ENCODE measurements at regions not wholly inside any gene's neighbourhood (a gene's known extent, or its start where the extent isn't known, plus 50 kb on each side); places are given as distances from the start of the nearest gene placed in this dataset.

DNA sequence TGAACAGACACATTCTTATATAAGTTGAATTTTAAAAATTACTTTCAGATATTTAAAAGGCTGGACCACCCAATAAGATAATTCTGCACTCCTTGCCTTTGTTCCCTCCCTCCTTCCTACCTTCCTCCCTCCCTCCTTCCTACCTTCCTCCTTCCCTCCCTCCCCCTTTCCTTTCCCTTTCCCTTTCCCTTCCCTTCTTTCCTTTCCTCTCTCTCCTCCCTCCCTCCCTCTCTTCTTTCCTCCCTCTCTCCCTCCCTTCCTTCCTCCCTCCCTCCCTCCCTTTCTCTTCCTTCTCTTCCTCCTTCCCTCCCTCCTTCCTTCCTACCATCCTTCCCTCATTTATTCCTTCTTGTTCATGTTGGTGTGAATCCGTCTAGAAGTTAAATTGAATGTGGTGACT lies 93.0 kb downstream of the ATP6V1G3 start:
- Mint-ChIP-seq H3K4me3 (ENCODE audit: unreplicated experiment) (no peak overlapping the region), H3K27ac (ENCODE audit: unreplicated experiment) (no peak overlapping the region), H3K27me3 (ENCODE audit: unreplicated experiment) (no peaks in the 10 kb centered on the region), H3K36me3 (ENCODE audit: unreplicated experiment) (no peaks in the 10 kb centered on the region), H3K9me3 (ENCODE audit: unreplicated experiment) (no peaks in the 10 kb centered on the region), H3K4me1 (ENCODE audit: low read depth, unreplicated experiment) (no peaks in the 10 kb centered on the region)
- TF ChIP-seq, protein P1, sequence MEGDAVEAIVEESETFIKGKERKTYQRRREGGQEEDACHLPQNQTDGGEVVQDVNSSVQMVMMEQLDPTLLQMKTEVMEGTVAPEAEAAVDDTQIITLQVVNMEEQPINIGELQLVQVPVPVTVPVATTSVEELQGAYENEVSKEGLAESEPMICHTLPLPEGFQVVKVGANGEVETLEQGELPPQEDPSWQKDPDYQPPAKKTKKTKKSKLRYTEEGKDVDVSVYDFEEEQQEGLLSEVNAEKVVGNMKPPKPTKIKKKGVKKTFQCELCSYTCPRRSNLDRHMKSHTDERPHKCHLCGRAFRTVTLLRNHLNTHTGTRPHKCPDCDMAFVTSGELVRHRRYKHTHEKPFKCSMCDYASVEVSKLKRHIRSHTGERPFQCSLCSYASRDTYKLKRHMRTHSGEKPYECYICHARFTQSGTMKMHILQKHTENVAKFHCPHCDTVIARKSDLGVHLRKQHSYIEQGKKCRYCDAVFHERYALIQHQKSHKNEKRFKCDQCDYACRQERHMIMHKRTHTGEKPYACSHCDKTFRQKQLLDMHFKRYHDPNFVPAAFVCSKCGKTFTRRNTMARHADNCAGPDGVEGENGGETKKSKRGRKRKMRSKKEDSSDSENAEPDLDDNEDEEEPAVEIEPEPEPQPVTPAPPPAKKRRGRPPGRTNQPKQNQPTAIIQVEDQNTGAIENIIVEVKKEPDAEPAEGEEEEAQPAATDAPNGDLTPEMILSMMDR (IDR thresholded peaks at IDR 0.05; ENCODE audit: partially characterized antibody, unreplicated experiment) = no peak
- no peak for DNase-seq

DNA sequence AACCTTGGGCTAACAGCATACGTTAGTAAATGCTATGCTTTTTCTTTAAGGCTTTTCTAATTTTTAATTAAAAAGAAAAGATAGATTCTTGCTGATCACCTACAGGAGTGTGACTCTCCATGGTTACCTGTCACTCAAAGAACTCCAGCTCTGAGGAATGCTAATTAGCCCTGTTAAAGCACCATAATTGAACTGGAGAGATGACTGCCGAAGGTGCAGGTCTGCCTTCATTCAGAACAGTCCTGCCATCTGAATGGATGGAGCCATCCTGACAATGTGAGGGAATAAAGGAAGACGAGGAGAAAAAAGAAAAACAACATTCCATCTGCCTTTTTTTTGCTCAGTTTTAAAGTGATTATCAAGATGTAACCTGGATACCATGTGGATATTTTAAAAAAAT lies 94.6 kb downstream of the ATP6V1G3 start:
- DNase-seq = no peak
- Mint-ChIP-seq H3K4me3 (ENCODE audit: unreplicated experiment) (no peak overlapping the region), H3K27ac (ENCODE audit: unreplicated experiment) (no peak overlapping the region), H3K4me1 (ENCODE audit: low read depth, unreplicated experiment) (no peaks in the 10 kb centered on the region), H3K27me3 (ENCODE audit: unreplicated experiment) (no peaks in the 10 kb centered on the region), H3K9me3 (ENCODE audit: unreplicated experiment) (no peaks in the 10 kb centered on the region), H3K36me3 (ENCODE audit: unreplicated experiment) (no peaks in the 10 kb centered on the region)
- TF ChIP-seq, protein P1 (IDR thresholded peaks at IDR 0.05; ENCODE audit: partially characterized antibody, unreplicated experiment) = no peak

DNA sequence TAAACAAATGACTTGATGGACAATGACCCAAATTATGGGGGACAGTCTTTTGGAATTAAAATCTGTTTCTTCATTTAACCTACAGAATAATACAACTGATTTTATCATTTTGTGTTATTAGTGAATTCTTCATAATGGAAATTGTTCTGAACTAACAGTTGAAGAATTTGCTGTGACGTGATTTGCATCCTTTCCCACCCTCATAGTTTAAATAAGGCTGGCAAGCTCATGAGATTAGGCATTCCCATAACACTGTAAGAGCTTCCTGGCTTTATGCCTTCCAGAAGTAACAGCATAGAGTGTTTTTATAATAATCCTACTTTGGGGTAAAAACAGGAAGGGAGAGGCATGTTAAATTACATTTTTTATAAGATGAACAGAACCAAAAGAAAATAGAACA lies 95.7 kb downstream of the ATP6V1G3 start:
- no peak overlapping the region for H3K27ac Mint-ChIP-seq (ENCODE audit: unreplicated experiment)
- TF ChIP-seq, protein P1 (IDR thresholded peaks at IDR 0.05; ENCODE audit: partially characterized antibody, unreplicated experiment) = no peak
- H3K27me3 Mint-ChIP-seq (ENCODE audit: unreplicated experiment) = no peaks in the 10 kb centered on the region
- no peaks in the 10 kb centered on the region for H3K36me3 Mint-ChIP-seq (ENCODE audit: unreplicated experiment)
- H3K4me3 Mint-ChIP-seq (ENCODE audit: unreplicated experiment) = no peak overlapping the region
- H3K4me1 Mint-ChIP-seq (ENCODE audit: low read depth, unreplicated experiment) = no peaks in the 10 kb centered on the region
- no peak for DNase-seq
- H3K9me3 Mint-ChIP-seq (ENCODE audit: unreplicated experiment) = no peaks in the 10 kb centered on the region

DNA sequence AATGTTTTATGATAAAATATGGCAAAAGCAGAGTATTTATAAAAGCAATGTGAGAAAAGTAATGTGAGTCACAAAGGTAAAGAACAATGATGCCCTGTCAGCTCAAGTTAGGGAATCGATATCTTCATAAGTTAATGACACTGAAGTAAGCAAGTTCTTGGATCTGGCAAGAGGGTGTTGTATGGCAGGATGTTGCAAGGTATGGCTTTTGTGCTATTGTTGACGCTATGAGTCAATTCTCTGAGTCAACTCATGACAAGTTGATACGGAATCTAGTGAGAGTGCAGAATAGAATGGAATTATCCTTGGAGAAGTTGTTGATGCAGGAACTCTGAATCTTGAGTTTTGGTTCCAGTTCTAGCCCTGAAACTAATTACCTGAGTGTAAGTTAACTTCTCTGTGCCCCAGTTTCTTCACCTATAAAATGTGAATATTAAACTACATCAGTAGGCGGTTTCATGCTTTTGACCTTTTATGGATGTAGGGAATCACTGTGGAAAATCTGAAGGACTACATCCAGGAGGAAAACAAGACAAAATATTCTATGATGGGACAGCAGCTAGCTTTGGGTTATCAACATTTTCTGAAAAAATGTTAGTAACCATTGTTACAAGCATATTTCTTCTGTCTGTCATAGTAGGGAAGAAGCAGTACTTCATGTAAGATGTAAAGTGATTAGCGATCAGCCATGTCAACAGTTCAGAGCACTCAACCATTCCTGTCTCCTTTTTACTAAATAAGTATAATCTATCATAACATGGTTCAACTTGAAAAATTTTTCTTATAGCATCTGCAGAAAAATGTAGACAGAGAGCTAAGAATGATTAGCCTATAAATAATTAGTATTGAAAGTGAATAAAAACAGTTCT lies 96.9 kb downstream of the ATP6V1G3 start:
- Mint-ChIP-seq H3K36me3 (ENCODE audit: unreplicated experiment) (no peaks in the 10 kb centered on the region), H3K27ac (ENCODE audit: unreplicated experiment) (no peak overlapping the region), H3K9me3 (ENCODE audit: unreplicated experiment) (no peaks in the 10 kb centered on the region), H3K4me1 (ENCODE audit: low read depth, unreplicated experiment) (no peaks in the 10 kb centered on the region), H3K4me3 (ENCODE audit: unreplicated experiment) (no peak overlapping the region), H3K27me3 (ENCODE audit: unreplicated experiment) (no peaks in the 10 kb centered on the region)
- no peak for DNase-seq
- TF ChIP-seq, protein P1 (IDR thresholded peaks at IDR 0.05; ENCODE audit: partially characterized antibody, unreplicated experiment) = no peak

DNA sequence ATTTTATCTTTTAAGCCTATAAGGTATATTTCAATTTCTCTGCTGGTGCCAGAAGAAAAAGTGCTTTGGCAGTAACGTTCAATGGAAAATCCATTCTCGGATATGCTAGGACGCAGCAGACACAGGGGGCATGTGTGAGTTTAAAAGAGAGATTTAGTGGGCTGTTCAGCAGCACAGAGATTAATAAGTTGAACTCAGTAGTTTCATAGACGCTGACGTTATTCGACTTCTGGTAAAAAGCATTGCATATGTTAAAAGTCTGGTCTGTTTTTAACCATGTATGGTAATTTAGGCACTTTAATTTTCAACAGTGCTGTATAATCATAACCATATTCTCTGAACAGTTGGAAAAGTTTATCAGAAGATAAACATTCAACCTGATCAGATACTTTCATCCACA lies 99.6 kb downstream of the ATP6V1G3 start:
- Mint-ChIP-seq H3K27me3 (ENCODE audit: unreplicated experiment) (no peaks in the 10 kb centered on the region), H3K27ac (ENCODE audit: unreplicated experiment) (no peak overlapping the region), H3K4me1 (ENCODE audit: low read depth, unreplicated experiment) (no peaks in the 10 kb centered on the region), H3K4me3 (ENCODE audit: unreplicated experiment) (no peak overlapping the region), H3K36me3 (ENCODE audit: unreplicated experiment) (no peaks in the 10 kb centered on the region), H3K9me3 (ENCODE audit: unreplicated experiment) (no peaks in the 10 kb centered on the region)
- DNase-seq = no peak
- TF ChIP-seq, protein P1 (IDR thresholded peaks at IDR 0.05; ENCODE audit: partially characterized antibody, unreplicated experiment) = no peak
